NCI-H2081 (cell line): ENCODE measurements at regions not wholly inside any gene's neighbourhood (a gene's known extent, or its start where the extent isn't known, plus 50 kb on each side); places are given as distances from the start of the nearest gene placed in this dataset.
"Not testable (repeated sequence)": the region's sequence is repeated elsewhere in the genome, so short reads cannot be mapped to it uniquely, and the experiment has no call there.

ENCODE experiments used
- DNase-seq, 2 experiments: peaks; one replicate each; lab custom pipeline; 2025; lab: John Stamatoyannopoulos, UW

GRCh38 chr1:193451001-193451400 is 264.6 kb upstream of the B3GALT2 start:
- no peak for DNase-seq

GRCh38 chr1:193448682-193449461 is 262.5 kb upstream of the B3GALT2 start:
- DNase-seq: no peak

- no peak for DNase-seq
Observed at GRCh38 chr1:193443886-193444285, 257.5 kb upstream of the B3GALT2 start.

- DNase-seq: no peak
Observed at GRCh38 chr1:193438771-193439170, 252.4 kb upstream of the B3GALT2 start.

- no peak for DNase-seq
Observed at GRCh38 chr1:193438312-193438711, 251.9 kb upstream of the B3GALT2 start.

- no peak for DNase-seq
Observed at GRCh38 chr1:193437785-193438184, 251.4 kb upstream of the B3GALT2 start.

GRCh38 chr1:193437333-193437732 is 250.9 kb upstream of the B3GALT2 start:
- not testable (repeated sequence) for DNase-seq

- no peak for DNase-seq
Observed at GRCh38 chr1:193435781-193436180, 249.4 kb upstream of the B3GALT2 start.

- DNase-seq: no peak
Observed at GRCh38 chr1:193434319-193434718, 247.9 kb upstream of the B3GALT2 start.

GRCh38 chr1:193433599-193433998 is 247.2 kb upstream of the B3GALT2 start:
- DNase-seq: no peak

GRCh38 chr1:193432979-193433587 is 246.7 kb upstream of the B3GALT2 start:
- DNase-seq: no peak

GRCh38 chr1:193431265-193431977 is 245.0 kb upstream of the B3GALT2 start:
- no peak for DNase-seq

- DNase-seq: no peak
Observed at GRCh38 chr1:193427524-193427923, 241.1 kb upstream of the B3GALT2 start.

GRCh38 chr1:193426061-193426460 is 239.6 kb upstream of the B3GALT2 start:
- DNase-seq: no peak

- no peak for DNase-seq
Observed at GRCh38 chr1:193421487-193421886, 235.1 kb upstream of the B3GALT2 start.

- no peak for DNase-seq
Observed at GRCh38 chr1:193419295-193419694, 232.9 kb upstream of the B3GALT2 start.

- DNase-seq: no peak
Observed at GRCh38 chr1:193418745-193419058, 232.3 kb upstream of the B3GALT2 start.

- DNase-seq: no peak
Observed at GRCh38 chr1:193417945-193418744, 231.7 kb upstream of the B3GALT2 start.

- no peak for DNase-seq
Observed at GRCh38 chr1:193417403-193417802, 231.0 kb upstream of the B3GALT2 start.

- DNase-seq: no peak
Observed at GRCh38 chr1:193416226-193417024, 230.0 kb upstream of the B3GALT2 start.

- no peak for DNase-seq
Observed at GRCh38 chr1:193415256-193415655, 228.8 kb upstream of the B3GALT2 start.

- no peak for DNase-seq
Observed at GRCh38 chr1:193413376-193413775, 227.0 kb upstream of the B3GALT2 start.
